PFSK-1 (cell line): ENCODE measurements at regions not wholly inside any gene's neighbourhood (a gene's known extent, or its start where the extent isn't known, plus 50 kb on each side); places are given as distances from the start of the nearest gene placed in this dataset.

Experiments
- FOXP2 ChIP-seq: optimal IDR thresholded peaks from 2 replicates; pipeline ENCODE3; 2011; ENCODE audit warnings: borderline replicate concordance, control low read depth, inconsistent platforms; ENCODE audit not compliant: insufficient read depth; ENCODE audit errors: extremely low read length, extremely low read depth
- POLR2AphosphoS5 ChIP-seq: IDR thresholded peaks from 2 replicates; pipeline ENCODE4 v1.6.1; 2012; ENCODE audit warnings: low read depth, mild to moderate bottlenecking, control low read depth, low read length, moderate library complexity
- SIN3A ChIP-seq: IDR thresholded peaks from 2 replicates; pipeline ENCODE4 v1.6.1; 2012; ENCODE audit warnings: mild to moderate bottlenecking, low read length, moderate library complexity, borderline replicate concordance; ENCODE audit not compliant: insufficient read depth
- TAF1 ChIP-seq: IDR thresholded peaks from 2 replicates; pipeline ENCODE4 v1.6.1; 2012; ENCODE audit warnings: low read length, control low read depth, borderline replicate concordance; ENCODE audit not compliant: insufficient read depth
- TF ChIP-seq, protein P1 (sequence below), 2 experiments: IDR thresholded peaks; 2 replicates each; pipeline versions ENCODE4 v1.6.1 to v1.8.0; 2011 to 2012; ENCODE audit warnings: low read depth in 2 of 2, low read length in 2 of 2, control low read depth in 1 of 2, inconsistent platforms in 1 of 2, mild to moderate bottlenecking in 1 of 2, moderate library complexity in 1 of 2; ENCODE audit not compliant: insufficient read depth in 1 of 2

DNA sequence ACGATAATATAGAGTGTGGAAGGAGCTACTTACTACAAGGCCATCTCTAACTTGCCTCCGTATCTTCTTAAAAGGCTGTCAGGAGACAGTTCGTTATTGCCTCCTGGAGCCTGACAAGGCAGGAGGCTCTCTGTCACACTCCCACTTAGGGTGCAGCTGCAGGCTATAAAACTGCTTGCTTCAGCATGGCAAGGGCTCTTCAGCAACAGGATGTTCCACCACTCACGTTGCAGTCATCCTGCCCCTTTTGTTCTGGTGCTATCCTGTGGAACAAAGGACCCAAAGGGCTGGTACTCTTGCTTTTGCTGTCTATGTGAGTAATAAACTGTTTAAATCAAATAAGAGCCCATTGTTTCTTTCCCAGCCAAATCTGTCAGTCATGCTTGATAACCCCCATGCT is 508.9 kb downstream of the NTRK2 start:
- TF ChIP-seq POLR2AphosphoS5 (no peak), TAF1 (no peak), FOXP2 (no peak), SIN3A (no peak)
- TF ChIP-seq, protein P1, sequence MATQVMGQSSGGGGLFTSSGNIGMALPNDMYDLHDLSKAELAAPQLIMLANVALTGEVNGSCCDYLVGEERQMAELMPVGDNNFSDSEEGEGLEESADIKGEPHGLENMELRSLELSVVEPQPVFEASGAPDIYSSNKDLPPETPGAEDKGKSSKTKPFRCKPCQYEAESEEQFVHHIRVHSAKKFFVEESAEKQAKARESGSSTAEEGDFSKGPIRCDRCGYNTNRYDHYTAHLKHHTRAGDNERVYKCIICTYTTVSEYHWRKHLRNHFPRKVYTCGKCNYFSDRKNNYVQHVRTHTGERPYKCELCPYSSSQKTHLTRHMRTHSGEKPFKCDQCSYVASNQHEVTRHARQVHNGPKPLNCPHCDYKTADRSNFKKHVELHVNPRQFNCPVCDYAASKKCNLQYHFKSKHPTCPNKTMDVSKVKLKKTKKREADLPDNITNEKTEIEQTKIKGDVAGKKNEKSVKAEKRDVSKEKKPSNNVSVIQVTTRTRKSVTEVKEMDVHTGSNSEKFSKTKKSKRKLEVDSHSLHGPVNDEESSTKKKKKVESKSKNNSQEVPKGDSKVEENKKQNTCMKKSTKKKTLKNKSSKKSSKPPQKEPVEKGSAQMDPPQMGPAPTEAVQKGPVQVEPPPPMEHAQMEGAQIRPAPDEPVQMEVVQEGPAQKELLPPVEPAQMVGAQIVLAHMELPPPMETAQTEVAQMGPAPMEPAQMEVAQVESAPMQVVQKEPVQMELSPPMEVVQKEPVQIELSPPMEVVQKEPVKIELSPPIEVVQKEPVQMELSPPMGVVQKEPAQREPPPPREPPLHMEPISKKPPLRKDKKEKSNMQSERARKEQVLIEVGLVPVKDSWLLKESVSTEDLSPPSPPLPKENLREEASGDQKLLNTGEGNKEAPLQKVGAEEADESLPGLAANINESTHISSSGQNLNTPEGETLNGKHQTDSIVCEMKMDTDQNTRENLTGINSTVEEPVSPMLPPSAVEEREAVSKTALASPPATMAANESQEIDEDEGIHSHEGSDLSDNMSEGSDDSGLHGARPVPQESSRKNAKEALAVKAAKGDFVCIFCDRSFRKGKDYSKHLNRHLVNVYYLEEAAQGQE (IDR thresholded peaks at IDR 0.05; ENCODE audit: insufficient read depth in 1 of 2, low read depth in 2 of 2, low read length in 2 of 2), result no peak
